ENCODE measurements at regions not wholly inside any gene's neighbourhood (a gene's known extent, or its start where the extent isn't known, plus 50 kb on each side); places are given as distances from the start of the nearest gene placed in this dataset.

DNA sequence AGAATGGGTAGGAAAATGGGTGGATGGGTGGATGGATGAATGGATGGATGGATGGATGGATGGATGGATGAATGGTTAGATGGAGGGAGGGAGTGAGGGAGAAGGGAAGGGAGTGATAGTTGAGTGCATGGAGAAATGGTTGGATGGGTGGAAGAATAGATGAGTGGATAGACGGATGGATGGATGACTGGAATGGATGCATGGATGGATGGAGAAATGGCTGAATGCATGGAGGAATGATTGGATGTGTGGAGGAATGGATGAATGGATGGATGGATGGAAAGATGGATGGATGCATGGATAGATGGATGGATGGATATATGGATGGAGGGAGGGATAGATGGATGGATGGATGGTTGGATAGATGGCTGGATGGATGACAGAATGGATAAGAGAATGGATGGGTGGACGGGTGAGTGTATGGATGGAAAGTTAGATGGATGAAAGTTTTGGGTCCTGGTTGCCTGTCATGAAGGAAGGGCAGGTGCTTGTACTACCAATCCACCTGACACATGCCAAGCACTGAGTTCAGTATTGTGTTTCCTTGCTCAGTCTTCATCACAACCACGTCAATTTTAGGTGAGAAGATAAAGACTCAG lies 286.5 kb upstream of the RTL1 start:
- Histone ChIP-seq H3K4me1 (ENCODE audit: control insufficient read depth in 5 of 5, insufficient read depth in 5 of 5, low read length in 5 of 5) (peaks cover 0 to 12% (median 0%) of the 10 kb centered on the region in 5 donors), H3K9me3 (ENCODE audit: control insufficient read depth in 4 of 4, insufficient read depth in 3 of 4, low read length in 3 of 4) (no peaks in the 10 kb centered on the region), H3K27me3 (ENCODE audit: control insufficient read depth in 3 of 3, insufficient read depth in 3 of 3, low read length in 2 of 3) (peaks cover 0 to 2% (median 0%) of the 10 kb centered on the region in 3 donors), H3K4me3 (no peak overlapping the region), H3K36me3 (ENCODE audit: control insufficient read depth in 4 of 4, insufficient read depth in 4 of 4, low read length in 4 of 4) (no peaks in the 10 kb centered on the region), H3K27ac (ENCODE audit: low read depth in 1 of 2, low read length in 1 of 2) (no peak overlapping the region), H3K9ac (ENCODE audit: insufficient read depth in 1 of 2, low read length in 2 of 2) (no peak overlapping the region)
- TF ChIP-seq, protein P1, sequence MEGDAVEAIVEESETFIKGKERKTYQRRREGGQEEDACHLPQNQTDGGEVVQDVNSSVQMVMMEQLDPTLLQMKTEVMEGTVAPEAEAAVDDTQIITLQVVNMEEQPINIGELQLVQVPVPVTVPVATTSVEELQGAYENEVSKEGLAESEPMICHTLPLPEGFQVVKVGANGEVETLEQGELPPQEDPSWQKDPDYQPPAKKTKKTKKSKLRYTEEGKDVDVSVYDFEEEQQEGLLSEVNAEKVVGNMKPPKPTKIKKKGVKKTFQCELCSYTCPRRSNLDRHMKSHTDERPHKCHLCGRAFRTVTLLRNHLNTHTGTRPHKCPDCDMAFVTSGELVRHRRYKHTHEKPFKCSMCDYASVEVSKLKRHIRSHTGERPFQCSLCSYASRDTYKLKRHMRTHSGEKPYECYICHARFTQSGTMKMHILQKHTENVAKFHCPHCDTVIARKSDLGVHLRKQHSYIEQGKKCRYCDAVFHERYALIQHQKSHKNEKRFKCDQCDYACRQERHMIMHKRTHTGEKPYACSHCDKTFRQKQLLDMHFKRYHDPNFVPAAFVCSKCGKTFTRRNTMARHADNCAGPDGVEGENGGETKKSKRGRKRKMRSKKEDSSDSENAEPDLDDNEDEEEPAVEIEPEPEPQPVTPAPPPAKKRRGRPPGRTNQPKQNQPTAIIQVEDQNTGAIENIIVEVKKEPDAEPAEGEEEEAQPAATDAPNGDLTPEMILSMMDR (IDR thresholded peaks at IDR 0.05; ENCODE audit: control extremely low read depth, extremely low read depth) = no peak
- DNase-seq (no peak), ATAC-seq (ENCODE audit: insufficient read depth, low FRiP score) (no peak)
- WGBS, 2 donors = 80 to 93% methylated on average over 3 of the region's 3 CpGs

GRCh38 chr14:101191101-101191720 lies 287.7 kb upstream of the RTL1 start:
- H3K4me1 ChIP-seq (ENCODE audit: control insufficient read depth in 5 of 5, insufficient read depth in 5 of 5, low read length in 5 of 5) = peaks cover 0 to 12% (median 0%) of the 10 kb centered on the region in 5 donors
- no peak for DNase-seq
- no peak overlapping the region for H3K4me3 ChIP-seq
- TF ChIP-seq, protein P1 (IDR thresholded peaks at IDR 0.05; ENCODE audit: control extremely low read depth, extremely low read depth) = no peak
- no peaks in the 10 kb centered on the region for H3K36me3 ChIP-seq (ENCODE audit: control insufficient read depth in 4 of 4, insufficient read depth in 4 of 4, low read length in 4 of 4)
- H3K27ac ChIP-seq (ENCODE audit: low read depth in 1 of 2, low read length in 1 of 2) = no peak overlapping the region
- 78 to 81% methylated on average over 6 of the region's 6 CpGs for WGBS, 2 donors
- ATAC-seq (ENCODE audit: insufficient read depth, low FRiP score) = no peak
- no peaks in the 10 kb centered on the region for H3K9me3 ChIP-seq (ENCODE audit: control insufficient read depth in 4 of 4, insufficient read depth in 3 of 4, low read length in 3 of 4)
- no peak overlapping the region for H3K9ac ChIP-seq (ENCODE audit: insufficient read depth in 1 of 2, low read length in 2 of 2)
- H3K27me3 ChIP-seq (ENCODE audit: control insufficient read depth in 3 of 3, insufficient read depth in 3 of 3, low read length in 2 of 3) = no peaks in the 10 kb centered on the region

- Histone ChIP-seq H3K9ac (ENCODE audit: insufficient read depth in 1 of 2, low read length in 2 of 2) (no peak overlapping the region), H3K4me3 (no peak overlapping the region), H3K9me3 (ENCODE audit: control insufficient read depth in 4 of 4, insufficient read depth in 3 of 4, low read length in 3 of 4) (no peaks in the 10 kb centered on the region), H3K36me3 (ENCODE audit: control insufficient read depth in 4 of 4, insufficient read depth in 4 of 4, low read length in 4 of 4) (no peaks in the 10 kb centered on the region), H3K4me1 (ENCODE audit: control insufficient read depth in 5 of 5, insufficient read depth in 5 of 5, low read length in 5 of 5) (peaks cover 0 to 12% (median 0%) of the 10 kb centered on the region in 5 donors), H3K27me3 (ENCODE audit: control insufficient read depth in 3 of 3, insufficient read depth in 3 of 3, low read length in 2 of 3) (no peaks in the 10 kb centered on the region), H3K27ac (ENCODE audit: low read depth in 1 of 2, low read length in 1 of 2) (no peak overlapping the region)
- TF ChIP-seq, protein P1 (IDR thresholded peaks at IDR 0.05; ENCODE audit: control extremely low read depth, extremely low read depth) = no peak
- WGBS, 2 donors = 85 to 95% methylated on average over 15 of the region's 15 CpGs
- ATAC-seq (ENCODE audit: insufficient read depth, low FRiP score) (no peak), DNase-seq (no peak)
Measured at GRCh38 chr14:101191721-101192660, 288.5 kb upstream of the RTL1 start.
